ENCODE measurements at regions not wholly inside any gene's neighbourhood (a gene's known extent, or its start where the extent isn't known, plus 50 kb on each side); places are given as distances from the start of the nearest gene placed in this dataset.
"Not testable (repeated sequence)": the region's sequence is repeated elsewhere in the genome, so short reads cannot be mapped to it uniquely, and the experiment has no call there.

- intact Hi-C loops (cut with micrococcal nuclease); H3K4me3 ChIP-seq; H3K27ac ChIP-seq (replicated peaks); H3K4me1 ChIP-seq; H3K9me3 ChIP-seq (replicated peaks); H3K36me3 ChIP-seq; H3K27me3 ChIP-seq (ENCODE audit: low read depth); DNase-seq: not testable (repeated sequence)
Measured at GRCh38 chr1:120640261-120641013, 83.3 kb upstream of the NBPF26 start.

GRCh38 chr1:120641014-120641302, 82.8 kb upstream of the NBPF26 start:
- H3K27me3 ChIP-seq (ENCODE audit: low read depth); H3K4me1 ChIP-seq; H3K36me3 ChIP-seq; H3K9me3 ChIP-seq (replicated peaks); DNase-seq; intact Hi-C loops (cut with micrococcal nuclease); H3K27ac ChIP-seq (replicated peaks); H3K4me3 ChIP-seq: not testable (repeated sequence)

- H3K9me3 ChIP-seq (replicated peaks); H3K36me3 ChIP-seq; H3K4me3 ChIP-seq; intact Hi-C loops (cut with micrococcal nuclease); H3K27ac ChIP-seq (replicated peaks); H3K4me1 ChIP-seq; DNase-seq; H3K27me3 ChIP-seq (ENCODE audit: low read depth): not testable (repeated sequence)
Measured at GRCh38 chr1:120647182-120647581, 76.6 kb upstream of the NBPF26 start.

GRCh38 chr1:120648915-120649623, 74.7 kb upstream of the NBPF26 start:
- DNase-seq; intact Hi-C loops (cut with micrococcal nuclease); H3K36me3 ChIP-seq; H3K27ac ChIP-seq (replicated peaks); H3K4me3 ChIP-seq; H3K9me3 ChIP-seq (replicated peaks); H3K27me3 ChIP-seq (ENCODE audit: low read depth); H3K4me1 ChIP-seq: not testable (repeated sequence)

- intact Hi-C loops (cut with micrococcal nuclease); DNase-seq; H3K27me3 ChIP-seq (ENCODE audit: low read depth); H3K27ac ChIP-seq (replicated peaks); H3K36me3 ChIP-seq; H3K4me3 ChIP-seq; H3K4me1 ChIP-seq; H3K9me3 ChIP-seq (replicated peaks): not testable (repeated sequence)
Measured at GRCh38 chr1:120649730-120650129, 74.0 kb upstream of the NBPF26 start.

- H3K4me1 ChIP-seq; H3K4me3 ChIP-seq; H3K36me3 ChIP-seq; H3K9me3 ChIP-seq (replicated peaks); intact Hi-C loops (cut with micrococcal nuclease); H3K27ac ChIP-seq (replicated peaks); H3K27me3 ChIP-seq (ENCODE audit: low read depth); DNase-seq: not testable (repeated sequence)
Measured at GRCh38 chr1:120654114-120654513, 69.6 kb upstream of the NBPF26 start.

GRCh38 chr1:120655394-120655793, 68.4 kb upstream of the NBPF26 start:
- H3K36me3 ChIP-seq; DNase-seq; H3K4me3 ChIP-seq; H3K27me3 ChIP-seq (ENCODE audit: low read depth); H3K9me3 ChIP-seq (replicated peaks); H3K27ac ChIP-seq (replicated peaks); intact Hi-C loops (cut with micrococcal nuclease); H3K4me1 ChIP-seq: not testable (repeated sequence)

- intact Hi-C loops (cut with micrococcal nuclease); H3K9me3 ChIP-seq (replicated peaks): not testable (repeated sequence)
Measured at GRCh38 chr1:120656116-120656515, 67.6 kb upstream of the NBPF26 start.

GRCh38 chr1:120657804-120658203, 65.9 kb upstream of the NBPF26 start:
- DNase-seq; H3K36me3 ChIP-seq; H3K27me3 ChIP-seq (ENCODE audit: low read depth); H3K4me1 ChIP-seq; intact Hi-C loops (cut with micrococcal nuclease); H3K4me3 ChIP-seq; H3K9me3 ChIP-seq (replicated peaks); H3K27ac ChIP-seq (replicated peaks): not testable (repeated sequence)

More at GRCh38 chr1:120656116-120656515, 67.6 kb upstream of the NBPF26 start:
- H3K36me3 ChIP-seq; H3K27ac ChIP-seq (replicated peaks); DNase-seq; H3K4me1 ChIP-seq; H3K4me3 ChIP-seq; H3K27me3 ChIP-seq (ENCODE audit: low read depth): not testable (repeated sequence)

GRCh38 chr1:120658622-120659021, 65.1 kb upstream of the NBPF26 start:
- H3K9me3 ChIP-seq (replicated peaks); DNase-seq; intact Hi-C loops (cut with micrococcal nuclease); H3K27me3 ChIP-seq (ENCODE audit: low read depth); H3K4me3 ChIP-seq; H3K27ac ChIP-seq (replicated peaks); H3K4me1 ChIP-seq; H3K36me3 ChIP-seq: not testable (repeated sequence)

- H3K4me3 ChIP-seq; H3K9me3 ChIP-seq (replicated peaks); H3K4me1 ChIP-seq; DNase-seq; intact Hi-C loops (cut with micrococcal nuclease); H3K27ac ChIP-seq (replicated peaks); H3K36me3 ChIP-seq; H3K27me3 ChIP-seq (ENCODE audit: low read depth): not testable (repeated sequence)
Measured at GRCh38 chr1:120659133-120659532, 64.6 kb upstream of the NBPF26 start.

GRCh38 chr1:120664376-120665249, 59.1 kb upstream of the NBPF26 start:
- H3K36me3 ChIP-seq; H3K4me3 ChIP-seq; DNase-seq; H3K4me1 ChIP-seq; H3K27ac ChIP-seq (replicated peaks); H3K9me3 ChIP-seq (replicated peaks); H3K27me3 ChIP-seq (ENCODE audit: low read depth); intact Hi-C loops (cut with micrococcal nuclease): not testable (repeated sequence)

- H3K36me3 ChIP-seq; DNase-seq; H3K9me3 ChIP-seq (replicated peaks); intact Hi-C loops (cut with micrococcal nuclease); H3K4me3 ChIP-seq; H3K27ac ChIP-seq (replicated peaks); H3K4me1 ChIP-seq; H3K27me3 ChIP-seq (ENCODE audit: low read depth): not testable (repeated sequence)
Measured at GRCh38 chr1:120665250-120665577, 58.5 kb upstream of the NBPF26 start.

- H3K9me3 ChIP-seq (replicated peaks); H3K27ac ChIP-seq (replicated peaks); H3K4me3 ChIP-seq; H3K36me3 ChIP-seq; DNase-seq; H3K4me1 ChIP-seq; H3K27me3 ChIP-seq (ENCODE audit: low read depth); intact Hi-C loops (cut with micrococcal nuclease): not testable (repeated sequence)
Measured at GRCh38 chr1:120668187-120668586, 55.6 kb upstream of the NBPF26 start.

Data from left ventricle myocardium inferior (tissue), 1 donor.